ENCODE measurements at regions not wholly inside any gene's neighbourhood (a gene's known extent, or its start where the extent isn't known, plus 50 kb on each side); places are given as distances from the start of the nearest gene placed in this dataset.

DNA sequence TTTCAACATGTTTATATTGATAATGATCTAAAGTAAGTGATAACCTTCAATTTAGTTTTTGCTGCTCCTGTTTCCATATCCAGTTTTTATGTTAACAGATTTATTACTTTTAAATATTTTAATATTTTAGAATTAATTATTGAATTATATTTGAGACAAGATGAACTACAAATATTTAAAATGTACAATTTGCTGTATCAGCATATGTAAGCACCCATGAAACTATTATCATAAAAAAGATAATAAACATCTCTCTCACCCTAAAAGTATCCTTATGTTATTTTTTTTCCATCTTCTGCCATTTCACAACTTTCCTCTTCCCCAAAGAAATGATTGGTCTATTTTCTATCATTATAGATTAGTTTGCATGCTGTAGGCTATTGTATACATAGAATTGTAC, 1426.6 kb upstream of the PRR20A start:
- POLR2A ChIA-PET = no interaction called here
- Histone ChIP-seq H3K4me3 (ENCODE audit: low read depth, low read length) (no peak overlapping the region), H3K36me3 (ENCODE audit: control insufficient read depth in 2 of 2, insufficient read depth in 1 of 2, low read length in 2 of 2) (no peaks in the 10 kb centered on the region), H3K27ac (ENCODE audit: extremely low read depth, low read depth, low read length) (no peak overlapping the region), H3K9me3 (ENCODE audit: control insufficient read depth, insufficient read depth, low read depth, low read length) (no peaks in the 10 kb centered on the region), H3K4me1 (ENCODE audit: control insufficient read depth, insufficient read depth, low read length) (no peaks in the 10 kb centered on the region)
- TF ChIP-seq ZNF560 (tag by site-specific recombination; IDR thresholded peaks at IDR 0.05; ENCODE audit: borderline replicate concordance) = no peak
- TF ChIP-seq ZFHX2 (tag by site-specific recombination; conservative IDR thresholded peaks at IDR 0.05) = no peak
- no peak for TF ChIP-seq ZNF555 (tag by site-specific recombination; conservative IDR thresholded peaks at IDR 0.05)
- no peak for TF ChIP-seq ZNF658 (tag by site-specific recombination; IDR thresholded peaks at IDR 0.05)
- TF ChIP-seq TCF7L2 (IDR thresholded peaks at IDR 0.05; ENCODE audit: borderline replicate concordance, low read depth, low read length) = no peak
- no peak for TF ChIP-seq ZSCAN16 (tag by site-specific recombination; IDR thresholded peaks at IDR 0.05)
- TF ChIP-seq ZNF837 (tag by site-specific recombination; IDR thresholded peaks at IDR 0.05) = no peak
- no peak for TF ChIP-seq ZNF776 (tag by site-specific recombination; IDR thresholded peaks at IDR 0.05; ENCODE audit: borderline replicate concordance)
- no peak for TF ChIP-seq HOXA7 (CRISPR knock-in tag; IDR thresholded peaks at IDR 0.05; ENCODE audit: borderline replicate concordance)
- TF ChIP-seq, protein P1, sequence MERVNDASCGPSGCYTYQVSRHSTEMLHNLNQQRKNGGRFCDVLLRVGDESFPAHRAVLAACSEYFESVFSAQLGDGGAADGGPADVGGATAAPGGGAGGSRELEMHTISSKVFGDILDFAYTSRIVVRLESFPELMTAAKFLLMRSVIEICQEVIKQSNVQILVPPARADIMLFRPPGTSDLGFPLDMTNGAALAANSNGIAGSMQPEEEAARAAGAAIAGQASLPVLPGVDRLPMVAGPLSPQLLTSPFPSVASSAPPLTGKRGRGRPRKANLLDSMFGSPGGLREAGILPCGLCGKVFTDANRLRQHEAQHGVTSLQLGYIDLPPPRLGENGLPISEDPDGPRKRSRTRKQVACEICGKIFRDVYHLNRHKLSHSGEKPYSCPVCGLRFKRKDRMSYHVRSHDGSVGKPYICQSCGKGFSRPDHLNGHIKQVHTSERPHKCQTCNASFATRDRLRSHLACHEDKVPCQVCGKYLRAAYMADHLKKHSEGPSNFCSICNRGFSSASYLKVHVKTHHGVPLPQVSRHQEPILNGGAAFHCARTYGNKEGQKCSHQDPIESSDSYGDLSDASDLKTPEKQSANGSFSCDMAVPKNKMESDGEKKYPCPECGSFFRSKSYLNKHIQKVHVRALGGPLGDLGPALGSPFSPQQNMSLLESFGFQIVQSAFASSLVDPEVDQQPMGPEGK (tag by site-specific recombination; IDR thresholded peaks at IDR 0.05) = no peak
- no peak for TF ChIP-seq ZNF2 (tag by site-specific recombination; IDR thresholded peaks at IDR 0.05)
- TF ChIP-seq ZNF175 (tag by site-specific recombination; IDR thresholded peaks at IDR 0.05) = no peak
- TF ChIP-seq GFI1B (tag by site-specific recombination; IDR thresholded peaks at IDR 0.05) = no peak
- no peak for TF ChIP-seq KLF9 (tag by site-specific recombination; IDR thresholded peaks at IDR 0.05; ENCODE audit: low read depth)
- CTCF ChIA-PET = no interaction called here

DNA sequence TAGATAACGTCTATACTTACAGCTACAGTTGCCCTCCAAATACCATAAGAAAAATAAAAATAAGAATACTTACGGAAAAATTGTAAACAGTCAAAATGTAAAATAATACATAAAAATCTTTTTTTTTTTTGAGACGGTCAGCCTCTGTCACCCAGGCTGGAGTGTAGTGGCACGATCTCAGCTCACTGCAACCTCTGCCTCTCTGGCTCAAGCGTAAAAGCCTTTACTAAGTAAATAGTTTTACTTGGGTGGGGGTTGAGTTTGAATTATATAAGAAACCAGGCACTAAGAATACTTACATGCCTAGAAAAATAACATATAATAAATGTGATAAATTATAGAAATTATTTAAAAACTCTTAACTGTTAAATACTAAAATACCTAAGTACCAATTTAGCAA, 1413.0 kb upstream of the PRR20A start:
- no peak for TF ChIP-seq ZNF112 (tag by site-specific recombination; IDR thresholded peaks at IDR 0.05)
- no peak for TF ChIP-seq ZNF335 (tag by site-specific recombination; conservative IDR thresholded peaks at IDR 0.05)
- no peak for TF ChIP-seq ZNF596 (tag by site-specific recombination; IDR thresholded peaks at IDR 0.05)
- no peak for TF ChIP-seq TRIM28 (IDR thresholded peaks at IDR 0.05; ENCODE audit: borderline replicate concordance, low read length)
- TF ChIP-seq, protein P2, sequence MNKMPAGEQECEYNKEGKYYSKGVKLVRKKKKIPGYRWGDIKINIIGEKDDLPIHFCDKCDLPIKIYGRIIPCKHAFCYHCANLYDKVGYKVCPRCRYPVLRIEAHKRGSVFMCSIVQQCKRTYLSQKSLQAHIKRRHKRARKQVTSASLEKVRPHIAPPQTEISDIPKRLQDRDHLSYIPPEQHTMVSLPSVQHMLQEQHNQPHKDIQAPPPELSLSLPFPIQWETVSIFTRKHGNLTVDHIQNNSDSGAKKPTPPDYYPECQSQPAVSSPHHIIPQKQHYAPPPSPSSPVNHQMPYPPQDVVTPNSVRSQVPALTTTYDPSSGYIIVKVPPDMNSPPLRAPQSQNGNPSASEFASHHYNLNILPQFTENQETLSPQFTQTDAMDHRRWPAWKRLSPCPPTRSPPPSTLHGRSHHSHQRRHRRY (tag by site-specific recombination; IDR thresholded peaks at IDR 0.05) = no peak
- TF ChIP-seq ZNF830 (tag by site-specific recombination; IDR thresholded peaks at IDR 0.05; ENCODE audit: low read depth) = no peak
- TF ChIP-seq ZNF660 (tag by site-specific recombination; IDR thresholded peaks at IDR 0.05) = no peak
- TF ChIP-seq, protein P3, sequence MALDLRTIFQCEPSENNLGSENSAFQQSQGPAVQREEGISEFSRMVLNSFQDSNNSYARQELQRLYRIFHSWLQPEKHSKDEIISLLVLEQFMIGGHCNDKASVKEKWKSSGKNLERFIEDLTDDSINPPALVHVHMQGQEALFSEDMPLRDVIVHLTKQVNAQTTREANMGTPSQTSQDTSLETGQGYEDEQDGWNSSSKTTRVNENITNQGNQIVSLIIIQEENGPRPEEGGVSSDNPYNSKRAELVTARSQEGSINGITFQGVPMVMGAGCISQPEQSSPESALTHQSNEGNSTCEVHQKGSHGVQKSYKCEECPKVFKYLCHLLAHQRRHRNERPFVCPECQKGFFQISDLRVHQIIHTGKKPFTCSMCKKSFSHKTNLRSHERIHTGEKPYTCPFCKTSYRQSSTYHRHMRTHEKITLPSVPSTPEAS (tag by site-specific recombination; IDR thresholded peaks at IDR 0.05) = no peak
- TF ChIP-seq PRDM1 (tag by site-specific recombination; IDR thresholded peaks at IDR 0.05) = no peak
- TF ChIP-seq ZNF623 (tag by site-specific recombination; IDR thresholded peaks at IDR 0.05) = no peak
- Histone ChIP-seq H3K4me3 (ENCODE audit: low read depth, low read length) (no peak overlapping the region), H3K9me3 (ENCODE audit: control insufficient read depth, insufficient read depth, low read depth, low read length) (no peaks in the 10 kb centered on the region), H3K4me1 (ENCODE audit: control insufficient read depth, insufficient read depth, low read length) (no peaks in the 10 kb centered on the region), H3K27ac (ENCODE audit: extremely low read depth, low read depth, low read length) (no peak overlapping the region), H3K36me3 (ENCODE audit: control insufficient read depth in 2 of 2, insufficient read depth in 1 of 2, low read length in 2 of 2) (no peaks in the 10 kb centered on the region)
- CTCF ChIA-PET = no interaction called here
- POLR2A ChIA-PET = no interaction called here
